HG03442 (cell line): ENCODE measurements at regions not wholly inside any gene's neighbourhood (a gene's known extent, or its start where the extent isn't known, plus 50 kb on each side); places are given as distances from the start of the nearest gene placed in this dataset.

ENCODE experiments used
- ATAC-seq: cut with Tn5 transposase; IDR thresholded peaks from one replicate; pipeline ENCODE4 v1.9.1; 2021; ENCODE audit warnings: mild to moderate bottlenecking, moderate library complexity; ENCODE audit not compliant: unreplicated experiment

- no peak for ATAC-seq
Measured at GRCh38 chr2:67950018-67950417, 112.8 kb downstream of the C1D start.

DNA sequence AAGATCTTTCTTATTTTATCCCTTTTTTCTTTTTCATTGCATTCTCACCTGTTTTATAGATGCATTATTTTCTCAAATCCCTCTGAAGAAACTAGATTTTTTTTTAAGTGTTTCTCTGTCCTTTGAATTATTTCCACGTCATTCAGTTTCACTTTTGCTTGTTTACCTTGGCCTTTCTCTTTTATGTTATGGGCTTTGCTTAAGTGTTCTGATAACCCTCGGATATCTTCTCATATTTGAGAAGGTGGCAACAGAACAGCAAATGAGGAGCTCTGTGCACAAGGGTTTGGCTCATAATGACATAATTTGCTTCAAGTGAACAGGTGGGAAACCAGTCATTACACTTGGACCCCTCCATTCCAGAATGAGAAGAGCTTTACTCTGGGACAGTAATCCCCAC is 111.9 kb downstream of the C1D start:
- no peak for ATAC-seq

DNA sequence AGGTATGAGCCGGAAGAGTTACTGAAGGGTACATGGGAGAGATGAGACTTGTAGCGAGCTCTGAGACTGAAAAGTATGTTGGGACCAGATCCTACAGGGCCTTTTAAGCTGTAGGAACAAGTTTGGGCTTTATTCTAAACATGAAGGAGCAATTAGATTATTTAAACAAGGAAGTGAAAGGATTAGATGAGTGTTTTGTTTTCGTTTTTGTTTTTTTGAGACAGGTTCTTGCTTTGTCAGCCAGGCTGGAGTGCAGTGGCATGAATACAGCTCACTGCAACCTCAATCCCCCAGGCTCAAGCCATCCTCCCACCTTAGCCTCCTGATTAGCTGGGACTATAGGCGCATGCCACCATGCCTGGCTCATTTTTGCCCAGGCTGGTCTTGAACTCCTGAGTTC is 110.7 kb downstream of the C1D start:
- ATAC-seq = peak; percentile 70

DNA sequence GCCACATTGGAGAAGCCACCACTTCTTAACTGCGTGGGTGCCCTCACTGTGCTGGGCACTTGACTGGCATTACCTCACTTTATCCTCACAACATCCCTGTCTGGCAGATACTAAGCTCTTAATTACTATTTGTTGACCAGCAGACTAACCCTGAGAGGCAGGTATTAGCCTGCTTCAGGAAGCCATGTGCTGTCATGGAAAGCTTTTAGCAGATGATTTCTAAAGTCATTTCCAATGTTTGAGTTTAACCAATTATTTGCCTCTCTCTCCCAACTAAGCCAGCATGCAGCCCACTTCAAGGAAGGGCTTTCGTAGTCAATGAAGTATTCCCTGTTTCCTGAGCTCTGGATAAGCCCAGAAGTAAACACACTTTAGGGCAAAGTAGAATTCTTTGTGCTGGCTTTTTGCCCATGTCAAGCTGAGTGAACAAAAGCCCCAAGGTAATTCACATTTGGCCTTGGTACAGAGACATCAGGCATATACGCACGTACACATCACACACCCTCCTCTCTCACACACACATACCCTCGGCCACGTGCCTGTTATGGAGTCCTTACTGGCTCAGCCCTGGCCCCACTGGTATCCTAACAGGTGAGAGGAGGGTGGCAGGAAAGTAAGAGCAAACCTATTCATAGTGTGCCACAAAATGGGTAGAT is 108.6 kb downstream of the C1D start:
- no peak for ATAC-seq

DNA sequence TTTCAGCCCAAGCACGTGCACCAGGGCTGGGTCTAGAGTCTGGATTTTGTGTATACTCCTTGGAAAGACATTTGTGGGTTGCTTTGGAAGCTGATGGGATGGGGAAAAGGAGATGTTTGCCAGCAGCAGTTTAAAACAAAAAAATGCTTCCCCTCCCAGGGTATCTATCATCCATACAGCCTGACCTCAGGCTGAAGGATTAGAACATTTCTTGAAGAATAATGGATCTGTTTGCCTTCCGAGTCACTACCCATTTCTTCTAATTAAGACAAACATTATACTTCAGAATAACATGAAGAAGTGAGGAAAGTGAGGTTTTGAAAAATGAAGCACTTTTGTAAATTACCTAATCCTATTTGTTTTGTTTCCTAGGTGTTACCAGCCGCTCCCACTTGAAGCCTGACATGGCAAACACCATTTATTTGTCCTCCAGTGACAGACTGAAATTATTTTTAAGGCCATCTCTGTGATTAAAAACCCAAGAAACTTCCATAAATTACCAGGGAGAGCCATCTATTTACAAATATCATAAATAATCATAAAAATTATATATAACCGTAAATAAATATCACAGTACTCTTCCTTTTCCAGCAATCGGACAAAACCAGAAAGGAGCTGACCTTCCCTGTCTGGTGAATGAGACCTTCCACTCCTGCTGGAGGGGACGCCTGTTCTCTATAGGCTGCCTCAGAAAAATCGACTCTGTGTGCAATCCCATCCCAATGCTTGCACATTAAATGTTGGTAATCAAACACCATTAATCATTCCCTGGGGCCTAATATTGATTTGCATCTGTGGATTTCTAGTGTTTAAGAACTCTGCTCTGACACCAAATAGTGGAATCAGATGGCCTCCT is 106.8 kb downstream of the C1D start:
- no peak for ATAC-seq

GRCh38 chr2:67965246-67965645 is 97.6 kb downstream of the C1D start:
- no peak for ATAC-seq

DNA sequence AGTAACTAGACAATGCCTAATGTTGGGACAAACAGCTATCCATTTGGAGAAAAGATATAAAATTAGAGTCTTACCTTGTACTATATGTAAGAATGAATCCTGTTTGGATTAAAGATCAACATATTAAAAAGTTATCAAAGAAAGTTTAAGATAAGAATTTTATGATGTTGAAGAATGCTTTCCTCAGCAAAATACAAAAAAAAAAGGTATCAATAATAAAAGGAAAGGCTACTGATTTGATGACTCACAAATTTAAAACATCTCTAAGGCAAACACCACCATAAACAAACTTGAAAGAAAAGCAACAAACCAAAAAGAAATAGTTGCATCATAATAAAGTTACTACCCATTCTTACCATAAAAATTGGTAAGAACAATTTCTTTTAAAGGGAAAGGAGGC is 92.7 kb downstream of the C1D start:
- ATAC-seq = no peak

GRCh38 chr2:67970542-67970941 is 92.3 kb downstream of the C1D start:
- ATAC-seq = no peak

DNA sequence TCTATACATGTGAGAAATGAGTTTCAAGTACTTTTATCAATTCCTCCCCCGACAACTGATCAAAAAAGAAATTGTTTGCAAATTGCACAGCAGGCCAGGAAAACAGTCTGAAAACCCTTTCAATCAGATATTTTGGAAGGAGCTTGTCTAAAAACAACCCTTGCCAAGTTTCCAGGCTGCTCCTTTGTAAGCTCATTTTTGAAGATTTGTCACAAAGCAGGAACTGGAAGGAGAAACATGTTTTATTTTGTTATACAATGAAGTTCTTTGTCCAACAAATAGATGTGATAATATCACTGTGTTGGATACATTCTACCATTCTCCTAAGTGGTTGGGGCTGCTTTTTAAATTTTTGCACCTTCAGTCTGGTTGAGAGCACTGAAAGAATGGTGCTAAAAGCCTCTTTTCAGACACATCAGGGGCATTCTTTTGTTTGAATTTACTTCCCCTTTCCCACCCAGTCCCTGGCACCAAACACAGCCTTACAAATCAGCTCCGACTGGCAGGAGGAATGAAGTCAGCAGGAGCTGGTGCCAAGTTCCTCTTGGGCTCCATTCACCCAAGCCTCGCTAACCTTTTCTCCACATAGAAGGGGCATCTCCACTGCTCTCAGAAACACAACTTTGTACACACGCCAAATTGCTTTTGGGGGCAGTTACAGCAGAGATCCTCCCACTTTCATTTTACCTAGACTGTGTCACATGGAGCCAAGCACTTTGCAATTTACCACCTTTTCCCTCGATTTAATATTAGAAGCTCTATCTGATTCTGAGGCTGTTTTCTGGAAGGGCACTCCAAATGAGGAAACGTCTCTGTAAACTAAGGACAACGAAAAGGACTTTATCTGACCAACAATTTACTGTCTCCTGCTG is 88.0 kb downstream of the C1D start:
- no peak for ATAC-seq

DNA sequence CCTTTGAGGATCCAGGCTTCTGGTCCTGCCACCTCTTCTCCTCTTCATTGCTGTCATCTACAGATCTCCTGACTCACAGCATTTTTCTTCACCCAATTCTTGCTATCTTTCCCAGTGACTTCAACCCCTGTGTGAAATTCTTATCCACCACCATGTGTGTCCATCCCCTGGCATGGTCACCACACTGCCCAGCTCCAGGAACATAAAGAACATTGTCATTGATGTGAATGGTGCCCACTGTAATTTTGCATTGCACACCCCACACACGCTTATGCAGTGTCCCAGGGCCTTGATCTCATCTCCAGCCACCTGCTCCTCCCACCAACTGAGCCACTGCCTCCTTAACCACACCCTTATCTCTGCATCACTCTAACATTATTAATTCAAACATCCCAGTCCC is 85.3 kb downstream of the C1D start:
- ATAC-seq = no peak

GRCh38 chr2:67982956-67983355 is 79.8 kb downstream of the C1D start:
- ATAC-seq = no peak

DNA sequence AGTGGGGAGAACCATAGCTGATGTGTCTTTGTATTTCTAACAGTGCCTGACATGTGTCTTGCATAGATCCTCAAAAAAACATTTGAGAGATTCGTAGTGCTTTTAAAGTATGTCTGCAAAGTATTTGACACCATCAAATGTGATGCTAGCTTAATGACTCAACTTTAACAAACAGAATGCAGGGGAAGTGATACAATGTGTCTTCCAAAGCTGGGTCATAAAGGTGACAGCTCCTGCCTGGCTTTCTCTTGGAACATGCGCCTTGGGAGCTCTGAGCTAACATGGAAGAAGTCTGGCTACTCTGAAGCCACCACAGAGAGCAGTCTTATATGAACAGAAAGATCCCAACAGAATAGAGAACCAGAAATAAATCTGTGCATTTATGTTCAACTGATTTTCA is 78.2 kb downstream of the C1D start:
- ATAC-seq = no peak

GRCh38 chr2:67985586-67985985 is 77.2 kb downstream of the C1D start:
- ATAC-seq = no peak

DNA sequence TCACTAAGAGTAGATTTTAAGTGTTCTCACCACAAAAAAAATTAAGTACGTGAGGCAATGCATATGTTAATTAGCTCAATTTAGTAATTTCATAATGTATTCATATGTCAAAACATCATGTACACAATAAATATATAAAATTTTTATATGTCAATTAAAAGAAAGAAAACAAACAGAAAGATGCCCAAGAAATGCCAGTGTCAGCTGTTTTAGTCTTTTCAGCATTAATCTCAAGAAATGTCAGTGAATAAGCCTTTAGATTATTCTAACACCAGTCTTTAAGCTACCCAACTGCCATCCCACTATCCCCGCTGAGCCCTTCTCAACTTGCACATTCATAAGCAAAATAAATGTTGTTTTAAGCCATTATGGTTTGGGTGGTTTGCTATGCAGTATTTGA is 76.5 kb downstream of the C1D start:
- no peak for ATAC-seq
